GM23248 (cell line): ENCODE measurements at regions not wholly inside any gene's neighbourhood (a gene's known extent, or its start where the extent isn't known, plus 50 kb on each side); places are given as distances from the start of the nearest gene placed in this dataset.

ENCODE experiments used
- EZH2 ChIP-seq: fragments of 200-600 bp; sonication (generic); IDR thresholded peaks from 2 replicates; pipeline ENCODE4 v1.6.1; 2018; ENCODE audit warnings: antibody characterized with exemption, mild to moderate bottlenecking; ENCODE audit not compliant: insufficient read depth, poor library complexity, severe bottlenecking
- EZH2phosphoT487 ChIP-seq: fragments of 200-600 bp; sonication (generic); IDR thresholded peaks from 2 replicates; pipeline ENCODE4 v1.6.1; 2018; ENCODE audit warnings: antibody characterized with exemption, moderate library complexity, mild to moderate bottlenecking, low read depth; ENCODE audit not compliant: insufficient read depth

DNA sequence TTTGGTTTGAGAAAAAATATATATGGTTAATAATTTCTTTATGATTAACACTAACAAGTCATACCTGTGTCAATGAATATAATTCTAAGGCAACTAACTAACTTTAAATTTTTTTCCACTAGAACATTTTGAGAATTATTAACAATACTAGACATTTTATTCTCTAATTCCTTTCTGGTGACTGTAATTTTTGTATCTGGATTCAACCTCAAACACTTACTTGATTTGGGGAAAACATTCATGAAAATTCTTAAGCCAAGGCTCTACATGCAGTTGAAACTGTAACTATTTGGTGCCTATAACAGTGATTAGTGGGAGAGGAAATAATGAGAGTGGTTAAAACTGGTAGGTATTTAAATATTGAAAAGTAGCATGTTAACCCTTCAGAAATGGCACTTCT lies 546.5 kb upstream of the KLHL29 start:
- TF ChIP-seq EZH2, result no peak
- TF ChIP-seq EZH2phosphoT487, result no peak
